Neural cell (in vitro differentiated cells): ENCODE measurements at regions not wholly inside any gene's neighbourhood (a gene's known extent, or its start where the extent isn't known, plus 50 kb on each side); places are given as distances from the start of the nearest gene placed in this dataset.

Experiments used
- MXI1 ChIP-seq: fragments of 450-650 bp; conservative IDR thresholded peaks from 2 replicates; pipeline ENCODE4 v1.6.1; 2014; ENCODE audit warnings: antibody characterized with exemption, mild to moderate bottlenecking; ENCODE audit not compliant: poor library complexity, severe bottlenecking
- POLR2AphosphoS5 ChIP-seq: IDR thresholded peaks from 2 replicates; pipeline ENCODE4 v1.6.1; 2012
- TF ChIP-seq, protein P1 (sequence below): IDR thresholded peaks from 2 replicates; pipeline ENCODE4 v1.6.1; 2012; ENCODE audit warnings: borderline replicate concordance
- TF ChIP-seq, protein P2 (sequence below): fragments of 450-650 bp; IDR thresholded peaks from 2 replicates; pipeline ENCODE4 v1.5.1; 2014; ENCODE audit warnings: antibody characterized with exemption, mild to moderate bottlenecking, moderate library complexity; ENCODE audit not compliant: poor library complexity, severe bottlenecking

DNA sequence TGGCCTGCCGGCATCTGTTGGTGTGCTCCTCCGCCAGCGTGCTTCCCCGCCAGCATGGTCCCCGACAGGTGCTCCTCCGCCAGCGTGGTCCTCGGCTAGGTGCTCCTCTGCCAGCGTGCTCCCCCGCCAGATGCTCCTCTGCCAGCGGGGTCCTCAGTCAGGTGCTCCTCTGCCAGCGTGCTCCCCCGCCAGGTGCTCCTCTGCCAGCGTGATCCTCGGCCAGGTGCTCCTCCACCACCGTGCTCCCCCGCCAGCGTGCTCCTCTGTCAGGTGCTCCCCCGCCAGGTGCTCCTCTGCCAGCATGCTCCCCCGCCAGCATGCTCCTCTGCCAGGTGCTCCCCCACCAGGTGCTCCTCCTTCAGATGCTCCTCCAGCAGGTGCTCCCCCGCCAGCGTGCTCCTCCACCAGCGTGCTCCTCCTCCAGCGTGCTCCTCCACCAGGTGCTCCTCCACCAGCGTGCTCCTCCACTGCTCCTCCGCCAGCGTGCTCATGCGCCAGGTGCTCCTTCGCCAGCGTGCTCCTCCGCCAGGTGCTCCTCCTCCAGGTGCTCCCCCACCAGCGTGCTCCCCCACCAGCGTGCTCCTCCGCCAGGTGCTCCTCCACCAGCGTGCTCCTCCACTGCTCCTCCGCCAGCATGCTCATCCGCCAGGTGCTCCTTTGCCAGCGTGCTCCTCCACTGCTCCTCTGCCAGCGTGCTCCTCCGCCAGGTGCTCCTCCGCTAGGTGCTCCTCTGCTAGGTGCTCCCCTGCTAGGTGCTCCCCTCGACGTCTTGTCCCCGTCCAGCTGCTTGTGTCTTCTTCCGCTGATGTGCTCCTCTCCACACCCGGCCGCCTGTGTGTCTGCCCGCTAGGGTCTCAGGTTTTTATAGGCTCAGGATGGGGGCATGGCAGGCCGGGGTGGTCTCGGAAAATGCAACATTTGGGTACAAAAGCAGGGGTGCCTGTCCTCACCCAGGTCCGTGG is 223.0 kb downstream of the NRIP1 start:
- TF ChIP-seq, protein P1, sequence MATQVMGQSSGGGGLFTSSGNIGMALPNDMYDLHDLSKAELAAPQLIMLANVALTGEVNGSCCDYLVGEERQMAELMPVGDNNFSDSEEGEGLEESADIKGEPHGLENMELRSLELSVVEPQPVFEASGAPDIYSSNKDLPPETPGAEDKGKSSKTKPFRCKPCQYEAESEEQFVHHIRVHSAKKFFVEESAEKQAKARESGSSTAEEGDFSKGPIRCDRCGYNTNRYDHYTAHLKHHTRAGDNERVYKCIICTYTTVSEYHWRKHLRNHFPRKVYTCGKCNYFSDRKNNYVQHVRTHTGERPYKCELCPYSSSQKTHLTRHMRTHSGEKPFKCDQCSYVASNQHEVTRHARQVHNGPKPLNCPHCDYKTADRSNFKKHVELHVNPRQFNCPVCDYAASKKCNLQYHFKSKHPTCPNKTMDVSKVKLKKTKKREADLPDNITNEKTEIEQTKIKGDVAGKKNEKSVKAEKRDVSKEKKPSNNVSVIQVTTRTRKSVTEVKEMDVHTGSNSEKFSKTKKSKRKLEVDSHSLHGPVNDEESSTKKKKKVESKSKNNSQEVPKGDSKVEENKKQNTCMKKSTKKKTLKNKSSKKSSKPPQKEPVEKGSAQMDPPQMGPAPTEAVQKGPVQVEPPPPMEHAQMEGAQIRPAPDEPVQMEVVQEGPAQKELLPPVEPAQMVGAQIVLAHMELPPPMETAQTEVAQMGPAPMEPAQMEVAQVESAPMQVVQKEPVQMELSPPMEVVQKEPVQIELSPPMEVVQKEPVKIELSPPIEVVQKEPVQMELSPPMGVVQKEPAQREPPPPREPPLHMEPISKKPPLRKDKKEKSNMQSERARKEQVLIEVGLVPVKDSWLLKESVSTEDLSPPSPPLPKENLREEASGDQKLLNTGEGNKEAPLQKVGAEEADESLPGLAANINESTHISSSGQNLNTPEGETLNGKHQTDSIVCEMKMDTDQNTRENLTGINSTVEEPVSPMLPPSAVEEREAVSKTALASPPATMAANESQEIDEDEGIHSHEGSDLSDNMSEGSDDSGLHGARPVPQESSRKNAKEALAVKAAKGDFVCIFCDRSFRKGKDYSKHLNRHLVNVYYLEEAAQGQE: no peak
- TF ChIP-seq, protein P2, sequence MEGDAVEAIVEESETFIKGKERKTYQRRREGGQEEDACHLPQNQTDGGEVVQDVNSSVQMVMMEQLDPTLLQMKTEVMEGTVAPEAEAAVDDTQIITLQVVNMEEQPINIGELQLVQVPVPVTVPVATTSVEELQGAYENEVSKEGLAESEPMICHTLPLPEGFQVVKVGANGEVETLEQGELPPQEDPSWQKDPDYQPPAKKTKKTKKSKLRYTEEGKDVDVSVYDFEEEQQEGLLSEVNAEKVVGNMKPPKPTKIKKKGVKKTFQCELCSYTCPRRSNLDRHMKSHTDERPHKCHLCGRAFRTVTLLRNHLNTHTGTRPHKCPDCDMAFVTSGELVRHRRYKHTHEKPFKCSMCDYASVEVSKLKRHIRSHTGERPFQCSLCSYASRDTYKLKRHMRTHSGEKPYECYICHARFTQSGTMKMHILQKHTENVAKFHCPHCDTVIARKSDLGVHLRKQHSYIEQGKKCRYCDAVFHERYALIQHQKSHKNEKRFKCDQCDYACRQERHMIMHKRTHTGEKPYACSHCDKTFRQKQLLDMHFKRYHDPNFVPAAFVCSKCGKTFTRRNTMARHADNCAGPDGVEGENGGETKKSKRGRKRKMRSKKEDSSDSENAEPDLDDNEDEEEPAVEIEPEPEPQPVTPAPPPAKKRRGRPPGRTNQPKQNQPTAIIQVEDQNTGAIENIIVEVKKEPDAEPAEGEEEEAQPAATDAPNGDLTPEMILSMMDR: no peak
- TF ChIP-seq MXI1 (no peak), POLR2AphosphoS5 (no peak)
